ENCODE measurements at regions not wholly inside any gene's neighbourhood (a gene's known extent, or its start where the extent isn't known, plus 50 kb on each side); places are given as distances from the start of the nearest gene placed in this dataset.

GRCh38 chr15:77738441-77739302 is 106.0 kb upstream of the LINGO1 start:
- no peaks in the 10 kb centered on the region for H3K36me3 ChIP-seq (ENCODE audit: control insufficient read depth, insufficient read depth, low read length)
- DNase-seq (ENCODE audit: low read depth, low spot score) (no peak), ATAC-seq (no peak)
- CTCF ChIA-PET = no interaction called here
- TF ChIP-seq REST (IDR thresholded peaks at IDR 0.05; ENCODE audit: insufficient read depth in 1 of 2, low read depth in 2 of 2, low read length in 1 of 2) = no peak
- no peak for TF ChIP-seq SIN3A (IDR thresholded peaks at IDR 0.05; ENCODE audit: borderline replicate concordance, insufficient read depth, low read depth, low read length)
- TF ChIP-seq CTCF (IDR thresholded peaks at IDR 0.05) = no peak
- TF ChIP-seq TCF7L2 (IDR thresholded peaks at IDR 0.05; ENCODE audit: low read depth, low read length) = no peak
- TF ChIP-seq POLR2AphosphoS5 (IDR thresholded peaks at IDR 0.05; ENCODE audit: low read depth, low read length) = no peak
- in situ Hi-C loops (cut with HindIII; ENCODE audit: low pct_unique_long_range_greater_than_20kb, low sequenced_read_pairs) = no loop called here
- POLR2A ChIA-PET = no interaction called here
- no peaks in the 10 kb centered on the region for H3K4me1 ChIP-seq (ENCODE audit: control insufficient read depth, insufficient read depth, low read length)
- H3K9me3 ChIP-seq (ENCODE audit: control insufficient read depth, insufficient read depth, low read depth, low read length) = no peaks in the 10 kb centered on the region
- H3K4me3 ChIP-seq (ENCODE audit: low read depth in 2 of 2, low read length in 2 of 2) = no peak overlapping the region
- H3K27me3 ChIP-seq (ENCODE audit: control insufficient read depth, insufficient read depth, low read length) = no peaks in the 10 kb centered on the region; the same call in 1 of the 2 replicates
- no TSS peak for BruUV-seq (replicated peaks)
- intact Hi-C loops (cut with micrococcal nuclease; ENCODE audit: unreplicated experiment) = no loop called here
- no peak overlapping the region for H3K27ac ChIP-seq (ENCODE audit: low read length)

GRCh38 chr15:77738038-77738370 is 105.3 kb upstream of the LINGO1 start:
- no TSS peak for BruUV-seq (replicated peaks)
- DNase-seq (ENCODE audit: low read depth, low spot score) = no peak
- ChIA-PET POLR2A (no interaction called here), CTCF (interaction anchor here (0.9 kb wide), 1 partner anchor 105 kb away, joined by 3 read pairs; no protein-coding TSS in a partner anchor)
- H3K36me3 ChIP-seq (ENCODE audit: control insufficient read depth, insufficient read depth, low read length) = no peaks in the 10 kb centered on the region
- intact Hi-C loops (cut with micrococcal nuclease; ENCODE audit: unreplicated experiment) = no loop called here
- in situ Hi-C loops (cut with HindIII; ENCODE audit: low pct_unique_long_range_greater_than_20kb, low sequenced_read_pairs) = no loop called here
- no peaks in the 10 kb centered on the region; the same call in 1 of the 2 replicates for H3K27me3 ChIP-seq (ENCODE audit: control insufficient read depth, insufficient read depth, low read length)
- no peak overlapping the region for H3K4me3 ChIP-seq (ENCODE audit: low read depth in 2 of 2, low read length in 2 of 2)
- no peak overlapping the region for H3K27ac ChIP-seq (ENCODE audit: low read length)
- TF ChIP-seq CTCF (IDR thresholded peaks at IDR 0.05) = no peak
- no peak for TF ChIP-seq TCF7L2 (IDR thresholded peaks at IDR 0.05; ENCODE audit: low read depth, low read length)
- no peak for TF ChIP-seq SIN3A (IDR thresholded peaks at IDR 0.05; ENCODE audit: borderline replicate concordance, insufficient read depth, low read depth, low read length)
- TF ChIP-seq REST (IDR thresholded peaks at IDR 0.05; ENCODE audit: insufficient read depth in 1 of 2, low read depth in 2 of 2, low read length in 1 of 2) = no peak
- TF ChIP-seq POLR2AphosphoS5 (IDR thresholded peaks at IDR 0.05; ENCODE audit: low read depth, low read length) = no peak
- H3K4me1 ChIP-seq (ENCODE audit: control insufficient read depth, insufficient read depth, low read length) = no peaks in the 10 kb centered on the region
- no peak for ATAC-seq
- H3K9me3 ChIP-seq (ENCODE audit: control insufficient read depth, insufficient read depth, low read depth, low read length) = no peaks in the 10 kb centered on the region

All from Panc1 (cell line).